ENCODE measurements at regions not wholly inside any gene's neighbourhood (a gene's known extent, or its start where the extent isn't known, plus 50 kb on each side); places are given as distances from the start of the nearest gene placed in this dataset.
"Not testable (repeated sequence)": the region's sequence is repeated elsewhere in the genome, so short reads cannot be mapped to it uniquely, and the experiment has no call there.

DNA sequence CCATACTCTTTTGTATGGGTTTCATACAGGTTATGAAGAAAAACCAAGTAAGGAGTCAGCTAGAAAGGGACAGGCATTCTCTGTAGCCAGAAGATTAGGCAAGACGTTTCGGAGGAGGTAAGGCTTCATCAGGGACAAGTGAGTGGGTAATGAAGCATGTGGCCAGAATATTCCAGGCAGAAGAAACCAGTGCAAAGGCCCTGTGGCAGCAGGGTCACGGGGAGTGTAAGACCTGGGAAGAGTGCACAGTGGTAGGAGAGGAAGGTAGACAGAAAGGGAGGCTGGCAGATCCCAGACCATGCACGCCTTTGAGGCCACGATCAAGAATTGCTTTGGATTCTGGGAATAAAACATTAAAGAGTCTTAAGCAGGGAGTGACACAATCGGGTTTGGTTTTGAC is 177.6 kb downstream of the MIAT start:
- no peaks in the 10 kb centered on the region for H3K27me3 Mint-ChIP-seq
- no peaks in the 10 kb centered on the region for H3K4me1 Mint-ChIP-seq
- H3K9me3 Mint-ChIP-seq: no peaks in the 10 kb centered on the region
- no peak overlapping the region for H3K4me3 Mint-ChIP-seq
- intact Hi-C loops (cut with micrococcal nuclease): no loop called here
- DNase-seq: no peak
- H3K36me3 Mint-ChIP-seq (ENCODE audit: low read depth): no peaks in the 10 kb centered on the region
- H3K27ac Mint-ChIP-seq: no peak overlapping the region

DNA sequence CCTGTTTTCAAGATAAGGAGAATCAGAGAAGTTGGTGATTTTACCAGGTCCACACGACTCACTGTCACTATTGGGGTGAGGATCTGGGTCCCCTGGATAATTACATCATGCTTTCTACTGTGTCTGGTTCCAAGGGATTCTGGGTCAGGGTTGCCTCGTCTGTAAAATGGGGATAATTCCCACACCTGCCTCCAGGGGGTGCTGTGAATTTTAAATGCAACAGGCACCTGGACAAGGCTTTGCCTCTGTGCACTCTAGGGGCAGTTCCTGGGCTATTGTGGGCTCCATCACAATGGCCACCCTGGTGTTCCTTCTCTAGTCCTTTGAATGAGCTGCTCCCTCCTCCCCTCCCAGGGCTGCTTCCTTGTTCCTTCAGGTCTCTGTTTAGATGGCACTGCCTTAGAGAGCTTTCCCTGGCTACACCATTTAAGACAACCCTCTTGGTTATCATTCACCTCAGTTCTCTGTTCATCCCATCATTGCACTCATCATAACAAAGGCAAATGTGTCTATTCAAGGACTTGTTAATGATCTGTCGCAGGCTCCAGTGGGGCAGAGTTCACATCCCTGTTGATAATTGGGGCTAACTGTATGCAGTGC is 178.6 kb downstream of the MIAT start:
- H3K27ac Mint-ChIP-seq: no peak overlapping the region
- intact Hi-C loops (cut with micrococcal nuclease): no loop called here
- no peaks in the 10 kb centered on the region for H3K27me3 Mint-ChIP-seq
- H3K4me1 Mint-ChIP-seq: no peaks in the 10 kb centered on the region
- DNase-seq: peak; percentile 84
- H3K9me3 Mint-ChIP-seq: no peaks in the 10 kb centered on the region
- no peaks in the 10 kb centered on the region for H3K36me3 Mint-ChIP-seq (ENCODE audit: low read depth)
- no peak overlapping the region for H3K4me3 Mint-ChIP-seq

DNA sequence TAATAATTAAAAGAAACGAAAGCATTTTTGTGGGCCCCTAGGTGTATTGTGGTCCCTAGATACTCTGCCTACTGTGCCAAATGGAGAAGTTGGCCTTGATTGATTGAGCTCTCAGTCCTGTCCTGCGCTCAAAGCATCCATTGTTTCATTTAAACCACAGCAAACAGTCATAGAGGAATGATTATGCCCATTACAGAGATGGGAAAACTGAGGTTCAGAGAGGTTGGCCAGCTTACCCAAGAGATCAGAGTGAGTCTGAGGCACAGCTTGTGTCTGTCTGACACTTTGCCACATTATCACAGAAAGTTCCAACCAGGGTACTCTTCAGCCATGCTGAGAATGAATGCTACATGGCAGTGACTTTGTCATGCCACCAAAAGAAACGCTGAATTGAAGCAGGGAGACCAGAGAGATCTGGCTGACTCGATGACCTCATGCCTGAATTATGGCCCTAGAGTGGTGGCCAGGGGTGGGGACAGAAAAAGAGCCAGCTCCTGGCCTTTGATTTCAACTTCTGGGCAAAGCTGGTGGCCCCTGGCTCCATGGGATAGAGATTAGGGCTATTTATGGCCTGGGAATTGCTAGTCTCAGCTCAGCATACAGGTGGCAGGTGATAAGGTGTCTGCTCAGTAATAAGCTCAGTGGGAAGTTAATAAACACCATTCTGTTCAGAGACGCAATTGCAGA is 180.5 kb downstream of the MIAT start:
- Mint-ChIP-seq H3K27ac (no peak overlapping the region), H3K27me3 (no peaks in the 10 kb centered on the region), H3K4me3 (no peak overlapping the region), H3K9me3 (no peaks in the 10 kb centered on the region), H3K36me3 (ENCODE audit: low read depth) (no peaks in the 10 kb centered on the region), H3K4me1 (no peaks in the 10 kb centered on the region)
- no peak for DNase-seq
- intact Hi-C loops (cut with micrococcal nuclease): no loop called here

DNA sequence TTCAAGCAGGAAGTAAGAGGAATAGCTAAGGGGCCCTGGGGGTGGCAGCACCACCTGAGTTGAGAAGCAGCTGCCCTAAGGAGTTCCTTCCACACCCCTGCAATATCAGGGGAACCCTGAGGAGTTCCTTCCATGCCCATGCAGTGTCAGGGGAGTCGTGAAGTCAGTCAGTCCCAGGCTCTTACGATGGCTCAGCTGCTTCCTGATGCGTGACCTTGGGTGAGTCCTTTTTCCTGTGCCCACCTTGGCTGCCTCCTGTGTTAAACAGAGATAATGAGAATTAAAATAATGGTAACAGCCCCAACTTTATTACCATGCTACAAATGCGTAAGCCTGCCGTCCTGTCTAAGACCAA is 181.1 kb downstream of the MIAT start:
- no peak for DNase-seq
- H3K4me1 Mint-ChIP-seq: no peaks in the 10 kb centered on the region
- H3K36me3 Mint-ChIP-seq (ENCODE audit: low read depth): no peaks in the 10 kb centered on the region
- intact Hi-C loops (cut with micrococcal nuclease): no loop called here
- no peak overlapping the region for H3K27ac Mint-ChIP-seq
- no peaks in the 10 kb centered on the region for H3K9me3 Mint-ChIP-seq
- no peaks in the 10 kb centered on the region for H3K27me3 Mint-ChIP-seq
- no peak overlapping the region for H3K4me3 Mint-ChIP-seq

DNA sequence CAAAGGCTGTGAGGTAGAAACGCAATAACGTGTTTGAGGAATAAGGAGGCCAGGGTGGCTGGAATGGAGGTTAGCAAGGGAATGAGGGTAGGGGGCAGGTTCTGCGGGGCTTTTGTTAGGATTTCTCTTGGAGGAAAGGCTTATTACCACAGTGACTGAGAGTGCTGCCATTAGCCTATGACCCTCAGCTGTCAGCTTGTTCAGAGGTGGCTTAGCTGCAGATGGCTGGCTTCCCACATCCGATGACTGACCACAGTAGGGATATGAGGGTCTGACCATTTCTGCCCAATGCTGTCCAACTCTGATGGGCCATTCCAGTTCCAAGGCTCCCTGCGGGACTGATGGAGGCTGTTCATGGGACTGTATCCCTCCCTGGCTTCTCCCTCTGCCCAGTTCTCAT is 181.8 kb downstream of the MIAT start:
- Mint-ChIP-seq H3K9me3 (no peaks in the 10 kb centered on the region), H3K27ac (no peak overlapping the region), H3K36me3 (ENCODE audit: low read depth) (no peaks in the 10 kb centered on the region), H3K4me3 (no peak overlapping the region), H3K4me1 (no peaks in the 10 kb centered on the region), H3K27me3 (no peaks in the 10 kb centered on the region)
- intact Hi-C loops (cut with micrococcal nuclease): no loop called here
- no peak for DNase-seq

DNA sequence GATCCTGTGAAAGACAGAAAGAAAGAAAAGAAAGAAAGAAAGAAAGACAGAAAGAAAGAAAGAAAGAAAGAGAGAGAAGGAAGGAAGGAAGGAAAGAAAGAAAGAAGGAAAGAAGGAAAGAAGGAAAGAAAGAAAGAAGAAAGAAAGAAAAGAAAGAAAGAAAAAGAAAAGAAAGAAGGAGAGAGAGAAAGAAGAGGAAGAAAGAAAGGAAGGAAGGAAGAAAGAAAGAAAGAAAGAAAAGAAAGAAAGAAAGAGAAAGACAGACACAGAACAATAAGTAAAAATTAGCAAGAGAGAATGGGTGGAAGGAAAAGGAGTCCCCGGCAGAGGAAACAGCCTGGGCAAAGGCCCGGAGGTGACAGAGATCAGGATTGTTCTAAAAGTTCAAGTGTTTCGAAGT is 183.4 kb downstream of the MIAT start:
- intact Hi-C loops (cut with micrococcal nuclease); H3K27me3 Mint-ChIP-seq; H3K27ac Mint-ChIP-seq; H3K4me3 Mint-ChIP-seq; H3K4me1 Mint-ChIP-seq; H3K36me3 Mint-ChIP-seq (ENCODE audit: low read depth); DNase-seq; H3K9me3 Mint-ChIP-seq: not testable (repeated sequence)

DNA sequence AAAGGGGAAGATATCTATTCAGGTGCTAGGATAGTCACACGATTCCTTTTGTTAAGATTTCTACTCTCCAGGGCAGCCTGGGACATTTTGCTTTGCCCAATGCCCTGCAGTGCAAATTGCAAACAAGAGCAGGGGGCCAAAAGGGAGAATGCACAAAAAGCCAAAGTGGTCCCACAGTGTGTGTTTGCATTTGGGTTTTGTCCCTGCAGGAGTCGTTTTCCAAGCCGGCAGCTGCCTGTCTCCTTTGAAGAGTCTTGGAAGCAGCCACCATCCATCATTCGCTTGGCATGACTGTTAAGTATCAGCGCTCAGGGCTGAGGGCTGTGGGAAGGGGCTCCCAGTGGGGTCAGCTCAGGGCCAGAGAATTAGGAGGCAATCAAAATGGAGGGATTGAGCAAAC is 184.7 kb downstream of the MIAT start:
- Mint-ChIP-seq H3K27ac (no peak overlapping the region), H3K9me3 (no peaks in the 10 kb centered on the region), H3K36me3 (ENCODE audit: low read depth) (no peaks in the 10 kb centered on the region), H3K4me1 (peaks cover 6% of the 10 kb centered on the region), H3K27me3 (no peaks in the 10 kb centered on the region), H3K4me3 (no peak overlapping the region)
- DNase-seq: no peak
- intact Hi-C loops (cut with micrococcal nuclease): no loop called here

DNA sequence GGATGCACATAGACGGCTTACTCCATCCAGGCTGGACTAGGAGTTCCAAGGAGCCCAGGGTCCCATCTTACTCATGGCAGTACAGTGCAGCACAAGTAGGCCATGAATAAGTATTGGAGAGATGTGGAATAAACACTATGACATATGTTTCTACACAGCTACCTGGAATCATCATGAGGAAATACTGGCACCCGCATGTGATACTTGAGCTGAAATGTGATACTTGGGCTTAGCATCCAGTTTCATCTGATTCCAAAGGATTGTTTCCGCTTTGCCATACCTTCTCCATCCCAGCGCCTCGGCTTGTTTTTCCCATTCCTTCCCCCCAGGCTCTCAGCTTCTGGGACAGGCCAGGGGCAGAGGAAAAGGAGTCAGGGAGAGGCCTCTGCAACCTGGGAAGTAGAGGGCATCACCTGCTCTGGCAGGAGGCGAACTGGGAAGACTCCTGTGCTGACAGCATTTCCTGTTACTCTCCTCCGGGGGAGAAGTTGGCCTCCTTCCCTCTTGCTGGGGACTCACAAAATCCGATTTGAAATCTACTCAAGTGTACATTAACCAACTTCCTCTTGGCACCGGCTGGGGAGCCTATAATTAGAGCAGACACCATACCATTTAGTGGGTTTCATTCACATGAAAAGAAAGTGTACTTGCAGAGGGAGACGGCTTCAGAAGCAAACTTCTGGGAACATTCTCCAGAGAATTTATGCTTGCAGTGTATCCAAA is 187.8 kb downstream of the MIAT start:
- H3K36me3 Mint-ChIP-seq (ENCODE audit: low read depth): no peaks in the 10 kb centered on the region
- DNase-seq: no peak

DNA sequence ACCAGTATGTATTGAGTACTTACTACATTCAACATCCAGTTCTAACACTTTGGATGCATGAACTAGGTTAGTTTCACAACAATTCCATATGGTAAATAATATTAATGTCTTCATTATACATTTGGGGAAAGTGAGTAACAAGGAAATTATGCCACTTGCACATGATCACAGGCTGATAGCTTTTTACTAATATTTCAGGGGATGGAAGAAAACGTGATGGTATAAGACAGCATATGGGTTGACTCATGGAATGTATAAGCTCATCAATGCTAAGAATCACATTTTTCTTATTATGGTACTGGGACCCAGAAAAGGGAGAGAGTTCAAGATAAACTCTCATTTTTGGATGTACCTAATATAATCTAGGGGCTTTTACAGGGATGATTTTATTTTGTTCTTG is 188.7 kb downstream of the MIAT start:
- Mint-ChIP-seq H3K4me1 (peaks cover 6% of the 10 kb centered on the region), H3K27ac (no peak overlapping the region), H3K4me3 (no peak overlapping the region), H3K9me3 (no peaks in the 10 kb centered on the region), H3K27me3 (no peaks in the 10 kb centered on the region), H3K36me3 (ENCODE audit: low read depth) (no peaks in the 10 kb centered on the region)
- intact Hi-C loops (cut with micrococcal nuclease): no loop called here
- DNase-seq: no peak

More for the DNA sequence above, 187.8 kb downstream of the MIAT start:
- no peaks in the 10 kb centered on the region for H3K9me3 Mint-ChIP-seq
- H3K27ac Mint-ChIP-seq: no peak overlapping the region
- no peaks in the 10 kb centered on the region for H3K27me3 Mint-ChIP-seq
- H3K4me3 Mint-ChIP-seq: no peak overlapping the region
- peaks cover 6% of the 10 kb centered on the region for H3K4me1 Mint-ChIP-seq
- intact Hi-C loops (cut with micrococcal nuclease): no loop called here

DNA sequence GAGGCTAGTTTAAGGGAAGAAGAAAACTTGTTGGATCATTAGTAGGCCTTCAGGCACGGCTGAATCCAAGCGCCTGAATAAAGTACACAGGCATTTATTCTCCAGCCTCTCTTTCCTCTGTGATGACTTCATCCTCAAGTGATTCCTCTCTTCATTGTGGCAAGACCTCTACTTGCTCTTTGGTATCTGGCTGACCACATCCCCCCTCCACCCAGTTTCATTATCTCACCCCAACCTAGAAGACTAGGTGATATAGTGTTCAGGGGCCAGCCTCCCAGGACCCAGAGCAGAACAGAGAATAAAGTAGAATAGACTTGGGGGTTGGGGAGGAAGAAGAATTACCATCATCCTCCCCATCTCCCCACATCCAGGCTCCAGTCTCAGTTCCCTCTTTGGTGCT is 189.3 kb downstream of the MIAT start:
- intact Hi-C loops (cut with micrococcal nuclease): no loop called here
- DNase-seq: no peak
- Mint-ChIP-seq H3K27me3 (no peaks in the 10 kb centered on the region), H3K36me3 (ENCODE audit: low read depth) (no peaks in the 10 kb centered on the region), H3K27ac (no peak overlapping the region), H3K4me3 (no peak overlapping the region), H3K9me3 (no peaks in the 10 kb centered on the region), H3K4me1 (peaks cover 6% of the 10 kb centered on the region)

DNA sequence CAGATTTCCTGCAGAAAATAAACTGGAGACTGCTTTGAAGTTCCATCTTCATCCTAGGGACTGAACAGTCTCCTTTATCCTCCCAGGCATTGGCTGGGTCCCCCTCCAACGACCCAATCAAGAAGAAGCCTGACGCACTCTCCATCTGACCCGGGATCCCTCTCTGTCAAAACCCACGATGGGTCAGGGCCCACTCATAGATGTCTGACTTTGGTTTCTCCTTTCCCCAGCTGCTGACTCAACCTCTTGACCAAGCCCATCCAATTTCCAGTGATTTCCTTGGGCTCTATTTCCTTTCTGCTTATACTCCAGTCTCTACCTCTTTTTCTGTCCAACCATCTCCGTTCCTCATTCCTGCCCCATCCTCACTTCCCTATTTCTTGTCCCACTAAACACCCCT is 189.7 kb downstream of the MIAT start:
- DNase-seq: no peak
- Mint-ChIP-seq H3K27ac (no peak overlapping the region), H3K9me3 (no peaks in the 10 kb centered on the region), H3K4me3 (no peak overlapping the region), H3K4me1 (peaks cover 6% of the 10 kb centered on the region), H3K36me3 (ENCODE audit: low read depth) (no peaks in the 10 kb centered on the region), H3K27me3 (no peaks in the 10 kb centered on the region)
- intact Hi-C loops (cut with micrococcal nuclease): no loop called here

DNA sequence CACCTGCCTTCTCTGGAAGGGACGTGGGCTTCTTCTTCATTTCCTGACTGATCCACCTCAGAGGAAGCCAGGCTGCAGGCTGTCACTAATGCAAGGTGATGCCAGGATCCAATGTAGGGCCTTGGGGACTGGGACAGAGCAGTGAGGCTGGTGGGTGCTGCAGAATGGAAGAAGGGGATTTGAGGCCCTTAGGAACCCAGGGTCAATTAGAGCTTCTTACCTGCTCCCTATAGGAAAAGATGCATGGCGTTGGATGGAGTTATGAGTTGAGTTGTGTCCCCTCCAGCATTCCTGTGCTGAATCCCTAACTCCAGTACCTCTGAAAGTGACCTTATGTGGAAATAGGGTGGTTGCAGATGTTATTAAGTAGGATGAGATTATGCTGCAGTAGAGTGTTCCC is 190.4 kb downstream of the MIAT start:
- Mint-ChIP-seq H3K27me3 (no peaks in the 10 kb centered on the region), H3K9me3 (no peaks in the 10 kb centered on the region), H3K4me3 (no peak overlapping the region), H3K4me1 (peaks cover 6% of the 10 kb centered on the region), H3K27ac (no peak overlapping the region), H3K36me3 (ENCODE audit: low read depth) (no peaks in the 10 kb centered on the region)
- intact Hi-C loops (cut with micrococcal nuclease): no loop called here
- no peak for DNase-seq

DNA sequence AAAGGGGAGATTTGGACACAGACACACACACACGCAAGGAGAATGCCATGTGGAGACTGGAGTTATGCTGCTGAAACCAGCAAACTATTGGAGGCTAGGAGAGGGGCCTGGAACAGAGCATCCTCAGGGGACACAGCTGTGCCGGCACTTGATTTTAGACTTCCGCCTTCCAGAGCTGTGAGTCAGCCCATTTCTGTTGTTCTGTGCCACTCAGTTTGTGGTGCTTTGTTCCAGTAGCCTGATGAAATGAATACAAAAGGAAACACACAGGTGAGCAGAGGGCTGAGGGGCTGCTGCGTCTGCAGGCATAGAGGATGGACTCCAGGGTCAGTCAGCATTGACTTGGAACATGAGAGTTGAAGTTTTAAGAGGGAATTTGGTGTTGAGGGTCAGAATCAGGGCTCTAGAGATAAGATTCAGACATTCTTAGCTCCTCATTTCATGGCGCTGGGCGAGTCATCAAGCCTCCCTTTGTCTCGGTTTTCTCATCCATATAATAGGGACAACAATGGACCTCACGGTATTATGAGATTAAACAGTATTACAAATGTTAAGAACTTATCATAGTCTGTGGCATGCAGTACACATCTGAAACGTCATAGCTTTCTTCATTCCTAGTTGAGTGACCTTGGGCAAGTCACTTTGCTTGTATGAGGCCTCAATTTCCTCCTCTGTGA is 191.0 kb downstream of the MIAT start:
- Mint-ChIP-seq H3K4me1 (peaks cover 6% of the 10 kb centered on the region), H3K9me3 (no peaks in the 10 kb centered on the region), H3K27me3 (no peaks in the 10 kb centered on the region), H3K4me3 (no peak overlapping the region), H3K27ac (no peak overlapping the region), H3K36me3 (ENCODE audit: low read depth) (no peaks in the 10 kb centered on the region)
- no peak for DNase-seq
- intact Hi-C loops (cut with micrococcal nuclease): no loop called here

DNA sequence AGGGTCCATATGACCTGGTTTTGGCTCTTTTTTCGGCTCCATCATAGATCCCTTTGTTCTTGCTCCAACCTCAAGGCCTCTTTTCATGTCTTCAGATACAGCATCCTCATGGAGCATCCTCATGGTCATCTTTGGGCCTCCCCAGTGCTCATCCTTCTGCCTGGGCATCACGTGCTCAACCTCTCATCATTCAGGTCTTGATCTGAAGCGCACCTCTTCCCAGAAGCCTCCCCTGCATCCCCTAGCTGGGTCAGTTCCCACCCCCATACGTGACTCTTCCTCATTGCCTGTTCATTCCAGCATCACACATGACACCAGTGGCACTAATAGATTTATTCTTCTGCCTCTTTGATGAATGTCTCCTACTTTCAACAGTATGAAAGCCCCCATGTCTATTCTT is 192.2 kb downstream of the MIAT start:
- Mint-ChIP-seq H3K27ac (no peak overlapping the region), H3K36me3 (ENCODE audit: low read depth) (no peaks in the 10 kb centered on the region), H3K9me3 (no peaks in the 10 kb centered on the region), H3K4me1 (peaks cover 6% of the 10 kb centered on the region), H3K27me3 (no peaks in the 10 kb centered on the region), H3K4me3 (no peak overlapping the region)
- DNase-seq: no peak
- intact Hi-C loops (cut with micrococcal nuclease): no loop called here

All from activated CD4-positive, alpha-beta T cell treated with anti-CD3 and anti-CD28 coated beads, Interleukin-2, amount 10 ng/mL, durations not matched to agents 24 days and 14 days (primary cell).